GM12878 (cell line): ENCODE measurements at regions not wholly inside any gene's neighbourhood (a gene's known extent, or its start where the extent isn't known, plus 50 kb on each side); places are given as distances from the start of the nearest gene placed in this dataset.

Source experiments
- CTCF ChIP-seq, 3 experiments: IDR thresholded peaks in 2 of 3; conservative IDR thresholded peaks in 1 of 3; 2 replicates each; pipeline ENCODE4 v1.5.1; 2011; ENCODE audit warnings: low read depth in 3 of 3, low read length in 3 of 3, mild to moderate bottlenecking in 3 of 3, control low read depth in 2 of 3, moderate library complexity in 2 of 3, inconsistent platforms in 1 of 3, mixed read lengths in 1 of 3; ENCODE audit not compliant: control insufficient read depth in 2 of 3, insufficient read depth in 1 of 3; ENCODE audit errors: extremely low read depth in 1 of 3
- POLR2AphosphoS2 ChIP-seq: IDR thresholded peaks from 2 replicates; pipeline ENCODE4 v1.6.1; 2011; ENCODE audit warnings: low read depth, mild to moderate bottlenecking, low read length, improper control_type of control experiment, moderate library complexity

- TF ChIP-seq POLR2AphosphoS2 (no peak), CTCF (IDR thresholded peaks at IDR 0.05 in 2 of 3, conservative IDR thresholded peaks at IDR 0.05 in 1 of 3; ENCODE audit: control insufficient read depth in 2 of 3, extremely low read depth in 1 of 3, insufficient read depth in 1 of 3, low read depth in 3 of 3, low read length in 3 of 3) (no peak)
These were observed 145.3 kb downstream of the FAM83B start for GRCh38 chr6:54991761-54992330.
